Omental fat pad (tissue), 3 donors: ENCODE measurements at regions not wholly inside any gene's neighbourhood (a gene's known extent, or its start where the extent isn't known, plus 50 kb on each side); places are given as distances from the start of the nearest gene placed in this dataset.

Source experiments
- ATAC-seq: fragments of 150-250 bp; one replicate; pipeline ENCODE4 v1.9.1; 2016; ENCODE audit warnings: mild to moderate bottlenecking, moderate library complexity; ENCODE audit not compliant: low FRiP score
- DNase-seq: peaks from one replicate; pipeline ENCODE4 v3.0.0-alpha.2; 2019; ENCODE audit warnings: low spot score
- TF ChIP-seq, protein P1 (sequence below), 3 donors: fragments of 450-650 bp; IDR thresholded peaks; one replicate each; pipeline ENCODE4 v1.5.1; 2016 to 2017; ENCODE audit warnings: antibody characterized with exemption in 3 of 3, mild to moderate bottlenecking in 3 of 3, moderate library complexity in 2 of 3

DNA sequence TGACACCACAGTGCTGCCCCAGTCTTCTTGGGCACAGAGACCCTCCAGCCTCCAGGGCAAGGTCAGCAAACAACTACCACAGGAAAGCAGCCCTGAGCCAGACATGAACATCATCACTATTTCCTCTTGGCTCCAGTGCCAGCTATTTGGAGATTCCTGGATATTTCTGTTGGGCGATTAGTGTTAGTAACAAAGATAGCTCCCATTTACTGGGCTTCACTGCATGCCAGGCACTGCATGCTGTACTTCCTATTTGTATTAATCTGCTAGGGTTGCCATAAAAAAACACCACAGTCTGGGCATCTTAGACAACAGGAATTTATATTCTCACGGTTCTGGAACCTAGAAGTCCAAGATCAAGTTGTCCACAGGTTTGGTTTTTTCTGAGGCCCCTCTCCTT, 255.1 kb upstream of the STT3B start:
- peak; percentile 9 for ATAC-seq
- TF ChIP-seq, protein P1, sequence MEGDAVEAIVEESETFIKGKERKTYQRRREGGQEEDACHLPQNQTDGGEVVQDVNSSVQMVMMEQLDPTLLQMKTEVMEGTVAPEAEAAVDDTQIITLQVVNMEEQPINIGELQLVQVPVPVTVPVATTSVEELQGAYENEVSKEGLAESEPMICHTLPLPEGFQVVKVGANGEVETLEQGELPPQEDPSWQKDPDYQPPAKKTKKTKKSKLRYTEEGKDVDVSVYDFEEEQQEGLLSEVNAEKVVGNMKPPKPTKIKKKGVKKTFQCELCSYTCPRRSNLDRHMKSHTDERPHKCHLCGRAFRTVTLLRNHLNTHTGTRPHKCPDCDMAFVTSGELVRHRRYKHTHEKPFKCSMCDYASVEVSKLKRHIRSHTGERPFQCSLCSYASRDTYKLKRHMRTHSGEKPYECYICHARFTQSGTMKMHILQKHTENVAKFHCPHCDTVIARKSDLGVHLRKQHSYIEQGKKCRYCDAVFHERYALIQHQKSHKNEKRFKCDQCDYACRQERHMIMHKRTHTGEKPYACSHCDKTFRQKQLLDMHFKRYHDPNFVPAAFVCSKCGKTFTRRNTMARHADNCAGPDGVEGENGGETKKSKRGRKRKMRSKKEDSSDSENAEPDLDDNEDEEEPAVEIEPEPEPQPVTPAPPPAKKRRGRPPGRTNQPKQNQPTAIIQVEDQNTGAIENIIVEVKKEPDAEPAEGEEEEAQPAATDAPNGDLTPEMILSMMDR (IDR thresholded peaks at IDR 0.05), result no peak
- no peak for DNase-seq

DNA sequence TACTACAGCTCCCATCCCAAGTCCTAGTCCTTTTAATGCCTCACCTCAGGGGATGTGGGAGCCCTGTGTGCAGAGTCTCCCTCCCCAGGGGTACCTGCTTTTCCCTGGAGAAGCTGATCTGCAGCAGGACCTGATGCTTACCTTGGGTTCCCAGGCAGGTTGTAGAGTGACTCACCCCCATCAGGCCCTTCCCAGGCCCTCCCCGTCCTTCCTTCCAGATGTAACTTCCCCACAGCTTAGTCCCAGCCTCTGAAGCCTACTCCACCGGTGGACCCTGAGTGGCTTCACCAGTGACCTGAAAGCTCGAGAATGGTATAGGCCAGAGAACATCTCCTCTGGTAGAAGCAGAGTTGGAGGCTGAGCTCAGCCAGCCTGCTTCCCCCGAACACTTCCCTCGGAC, 254.2 kb upstream of the STT3B start:
- DNase-seq, result no peak
- TF ChIP-seq, protein P1 (IDR thresholded peaks at IDR 0.05), result no peak
- ATAC-seq, result no peak

DNA sequence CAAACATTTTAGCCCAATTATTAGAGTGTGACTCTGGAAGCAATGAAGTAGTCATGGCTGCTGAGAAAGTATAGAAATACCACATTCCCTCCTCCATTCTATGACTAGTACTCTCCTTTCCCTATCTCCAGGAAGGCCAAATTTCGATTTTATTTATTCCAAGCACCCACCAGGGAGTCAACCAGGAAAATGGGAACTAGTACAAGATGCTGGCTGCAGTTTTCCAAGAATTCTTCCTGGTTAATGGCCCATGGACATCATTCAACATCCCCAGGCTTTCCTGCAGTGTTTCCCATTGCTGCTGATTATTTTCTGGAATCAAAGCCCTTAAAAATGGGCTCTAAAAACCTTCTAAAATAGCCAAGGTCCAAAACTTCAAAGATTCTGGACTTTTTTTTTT, 247.9 kb upstream of the STT3B start:
- ATAC-seq (no peak), DNase-seq (no peak)
- TF ChIP-seq, protein P1 (IDR thresholded peaks at IDR 0.05), result no peak

DNA sequence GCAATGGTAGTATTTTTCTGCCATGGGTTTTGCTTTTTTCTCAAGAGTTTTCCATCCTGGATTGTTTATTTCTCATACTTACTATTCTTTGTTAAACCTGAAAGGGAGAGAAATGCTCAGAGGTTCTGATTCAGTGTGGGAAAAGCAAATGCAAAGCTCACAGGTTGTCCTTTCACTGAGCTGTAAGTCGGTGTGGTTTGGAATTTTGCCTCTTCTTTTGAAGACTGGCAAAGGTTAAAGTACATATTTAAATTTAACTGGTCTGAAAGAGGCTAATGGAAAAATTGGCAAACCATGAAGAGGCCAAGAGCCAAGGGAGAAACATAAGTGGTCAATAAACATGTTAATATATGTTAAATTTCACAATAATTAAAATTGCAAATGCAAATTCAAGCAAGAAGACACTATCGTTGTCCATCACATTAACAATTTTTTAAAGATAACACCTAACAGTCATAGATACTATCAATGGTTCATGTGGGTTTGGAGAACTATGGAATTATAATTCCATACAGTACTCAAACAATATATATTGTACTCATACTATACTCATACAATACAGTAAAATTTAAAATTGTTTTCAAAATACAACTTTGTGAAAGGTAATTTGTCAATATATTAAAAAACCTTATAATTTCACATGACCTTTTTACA, 246.8 kb upstream of the STT3B start:
- DNase-seq (no peak), ATAC-seq (no peak)
- TF ChIP-seq, protein P1 (IDR thresholded peaks at IDR 0.05), result no peak

DNA sequence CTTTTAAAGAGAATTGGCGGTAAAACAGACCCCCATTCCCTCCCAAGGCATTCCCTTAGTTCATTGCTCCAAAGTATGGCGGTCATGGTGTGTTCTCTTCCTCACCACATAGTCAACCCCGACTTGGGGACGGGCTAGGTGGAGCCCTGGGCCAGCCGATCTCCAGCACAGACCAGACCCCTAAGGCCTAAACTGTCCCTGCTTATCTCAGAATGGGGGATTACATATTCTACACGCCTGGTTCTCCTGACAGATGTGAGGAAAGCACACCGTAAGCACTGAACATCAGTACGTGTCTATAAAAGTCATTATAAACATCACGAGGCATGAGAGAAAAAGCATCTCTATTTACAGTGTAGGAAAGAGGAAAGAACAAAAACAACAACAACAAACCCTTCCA, 244.5 kb upstream of the STT3B start:
- TF ChIP-seq, protein P1 (IDR thresholded peaks at IDR 0.05), result no peak
- no peak for DNase-seq
- ATAC-seq, result peak; percentile 4

DNA sequence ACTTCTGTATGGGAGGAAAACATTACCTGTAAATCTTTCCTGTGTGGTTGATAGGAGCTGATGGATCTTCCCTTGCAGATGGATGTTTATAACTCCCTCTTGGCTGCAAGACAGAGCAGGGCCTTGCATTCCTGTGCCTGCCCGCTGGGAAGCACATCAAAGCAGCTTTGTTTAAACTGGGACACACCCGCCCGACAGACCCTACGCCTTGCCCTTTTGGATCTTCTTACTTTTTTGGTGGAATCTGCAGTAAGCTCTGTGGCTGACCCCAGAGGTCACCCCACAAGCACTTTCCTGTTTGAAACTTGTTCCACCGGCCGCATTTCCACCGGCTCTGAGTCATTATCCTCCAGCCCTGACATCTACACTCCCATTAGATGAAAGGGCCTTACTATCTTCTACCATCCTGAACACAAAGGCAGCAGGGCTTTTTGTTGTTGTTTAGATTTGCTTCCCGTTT, 244.1 kb upstream of the STT3B start:
- DNase-seq (no peak), ATAC-seq (peak; percentile 84)
- TF ChIP-seq, protein P1 (IDR thresholded peaks at IDR 0.05), result no peak

DNA sequence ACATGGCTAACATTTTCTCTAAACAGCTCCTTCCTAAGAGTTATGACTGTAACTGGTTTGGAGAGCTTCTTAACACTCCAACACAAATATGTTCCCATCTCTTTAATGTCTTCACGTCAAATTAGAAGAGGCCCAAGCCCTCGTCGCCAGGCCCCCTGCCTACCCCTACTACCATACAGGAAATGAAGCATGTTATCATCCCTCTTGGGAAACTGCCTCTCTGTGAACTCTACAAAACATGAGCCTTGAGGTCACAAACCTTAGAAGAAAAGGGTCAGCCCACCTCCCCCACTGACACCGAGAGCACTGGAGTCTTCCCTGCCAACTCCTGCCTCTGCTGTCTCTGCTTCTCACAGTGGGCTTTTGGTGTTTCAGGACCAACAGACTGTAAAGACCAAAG, 243.1 kb upstream of the STT3B start:
- ATAC-seq, result no peak
- DNase-seq, result no peak
- TF ChIP-seq, protein P1 (IDR thresholded peaks at IDR 0.05), result no peak
